ENCODE measurements at regions not wholly inside any gene's neighbourhood (a gene's known extent, or its start where the extent isn't known, plus 50 kb on each side); places are given as distances from the start of the nearest gene placed in this dataset.

DNA sequence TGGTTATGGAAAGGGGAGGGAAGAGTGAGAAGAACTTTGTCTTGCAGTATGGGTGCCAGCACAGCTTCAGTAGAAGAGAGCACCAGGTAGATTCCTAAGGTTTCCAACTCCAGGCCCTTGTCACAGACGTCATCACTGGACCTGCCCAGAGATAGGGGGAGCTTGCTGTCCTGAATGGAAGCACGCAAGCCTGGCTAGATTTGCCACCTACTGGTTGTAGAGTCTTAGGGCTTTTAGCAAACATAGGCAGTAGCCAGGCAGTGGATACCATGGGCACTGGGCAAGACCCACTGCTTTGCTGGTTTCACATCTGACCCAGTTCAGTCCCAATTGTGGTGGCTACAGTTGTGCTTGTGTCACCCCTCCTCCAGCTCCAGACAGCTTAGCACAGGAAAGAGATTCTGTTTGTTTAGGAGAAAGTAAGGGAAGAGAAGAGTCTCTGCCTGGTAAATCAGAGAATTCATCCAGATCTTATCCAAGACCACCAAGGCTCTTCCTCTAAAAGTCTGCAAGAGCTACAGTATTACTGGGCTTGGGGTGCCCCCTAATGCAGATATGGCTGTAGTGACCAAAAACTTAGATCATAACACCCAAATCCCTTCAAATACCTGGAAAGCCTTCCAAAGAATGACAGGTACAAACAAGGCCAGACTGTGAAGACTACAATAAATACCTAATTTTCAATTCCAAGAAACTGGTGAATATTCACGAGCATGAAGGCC, 158.9 kb downstream of the HINT1 start:
- TF ChIP-seq, protein P1, sequence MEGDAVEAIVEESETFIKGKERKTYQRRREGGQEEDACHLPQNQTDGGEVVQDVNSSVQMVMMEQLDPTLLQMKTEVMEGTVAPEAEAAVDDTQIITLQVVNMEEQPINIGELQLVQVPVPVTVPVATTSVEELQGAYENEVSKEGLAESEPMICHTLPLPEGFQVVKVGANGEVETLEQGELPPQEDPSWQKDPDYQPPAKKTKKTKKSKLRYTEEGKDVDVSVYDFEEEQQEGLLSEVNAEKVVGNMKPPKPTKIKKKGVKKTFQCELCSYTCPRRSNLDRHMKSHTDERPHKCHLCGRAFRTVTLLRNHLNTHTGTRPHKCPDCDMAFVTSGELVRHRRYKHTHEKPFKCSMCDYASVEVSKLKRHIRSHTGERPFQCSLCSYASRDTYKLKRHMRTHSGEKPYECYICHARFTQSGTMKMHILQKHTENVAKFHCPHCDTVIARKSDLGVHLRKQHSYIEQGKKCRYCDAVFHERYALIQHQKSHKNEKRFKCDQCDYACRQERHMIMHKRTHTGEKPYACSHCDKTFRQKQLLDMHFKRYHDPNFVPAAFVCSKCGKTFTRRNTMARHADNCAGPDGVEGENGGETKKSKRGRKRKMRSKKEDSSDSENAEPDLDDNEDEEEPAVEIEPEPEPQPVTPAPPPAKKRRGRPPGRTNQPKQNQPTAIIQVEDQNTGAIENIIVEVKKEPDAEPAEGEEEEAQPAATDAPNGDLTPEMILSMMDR (conservative IDR thresholded peaks at IDR 0.05; ENCODE audit: low read depth in 2 of 2): peak; percentile 56 to 69
- TF ChIP-seq JUNB (IDR thresholded peaks at IDR 0.05; ENCODE audit: unreplicated experiment) (no peak), EZH2 (IDR thresholded peaks at IDR 0.05; ENCODE audit: low read depth, unreplicated experiment) (no peak), EZH2phosphoT487 (IDR thresholded peaks at IDR 0.05; ENCODE audit: unreplicated experiment) (no peak), POLR2AphosphoS5 (IDR thresholded peaks at IDR 0.05; ENCODE audit: low read depth) (no peak), CREB1 (CRISPR knock-in tag; IDR thresholded peaks at IDR 0.05; ENCODE audit: low read depth) (no peak)
- TF ChIP-seq, protein P2, sequence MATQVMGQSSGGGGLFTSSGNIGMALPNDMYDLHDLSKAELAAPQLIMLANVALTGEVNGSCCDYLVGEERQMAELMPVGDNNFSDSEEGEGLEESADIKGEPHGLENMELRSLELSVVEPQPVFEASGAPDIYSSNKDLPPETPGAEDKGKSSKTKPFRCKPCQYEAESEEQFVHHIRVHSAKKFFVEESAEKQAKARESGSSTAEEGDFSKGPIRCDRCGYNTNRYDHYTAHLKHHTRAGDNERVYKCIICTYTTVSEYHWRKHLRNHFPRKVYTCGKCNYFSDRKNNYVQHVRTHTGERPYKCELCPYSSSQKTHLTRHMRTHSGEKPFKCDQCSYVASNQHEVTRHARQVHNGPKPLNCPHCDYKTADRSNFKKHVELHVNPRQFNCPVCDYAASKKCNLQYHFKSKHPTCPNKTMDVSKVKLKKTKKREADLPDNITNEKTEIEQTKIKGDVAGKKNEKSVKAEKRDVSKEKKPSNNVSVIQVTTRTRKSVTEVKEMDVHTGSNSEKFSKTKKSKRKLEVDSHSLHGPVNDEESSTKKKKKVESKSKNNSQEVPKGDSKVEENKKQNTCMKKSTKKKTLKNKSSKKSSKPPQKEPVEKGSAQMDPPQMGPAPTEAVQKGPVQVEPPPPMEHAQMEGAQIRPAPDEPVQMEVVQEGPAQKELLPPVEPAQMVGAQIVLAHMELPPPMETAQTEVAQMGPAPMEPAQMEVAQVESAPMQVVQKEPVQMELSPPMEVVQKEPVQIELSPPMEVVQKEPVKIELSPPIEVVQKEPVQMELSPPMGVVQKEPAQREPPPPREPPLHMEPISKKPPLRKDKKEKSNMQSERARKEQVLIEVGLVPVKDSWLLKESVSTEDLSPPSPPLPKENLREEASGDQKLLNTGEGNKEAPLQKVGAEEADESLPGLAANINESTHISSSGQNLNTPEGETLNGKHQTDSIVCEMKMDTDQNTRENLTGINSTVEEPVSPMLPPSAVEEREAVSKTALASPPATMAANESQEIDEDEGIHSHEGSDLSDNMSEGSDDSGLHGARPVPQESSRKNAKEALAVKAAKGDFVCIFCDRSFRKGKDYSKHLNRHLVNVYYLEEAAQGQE (IDR thresholded peaks at IDR 0.05; ENCODE audit: unreplicated experiment): no peak
- TF ChIP-seq, protein P3, sequence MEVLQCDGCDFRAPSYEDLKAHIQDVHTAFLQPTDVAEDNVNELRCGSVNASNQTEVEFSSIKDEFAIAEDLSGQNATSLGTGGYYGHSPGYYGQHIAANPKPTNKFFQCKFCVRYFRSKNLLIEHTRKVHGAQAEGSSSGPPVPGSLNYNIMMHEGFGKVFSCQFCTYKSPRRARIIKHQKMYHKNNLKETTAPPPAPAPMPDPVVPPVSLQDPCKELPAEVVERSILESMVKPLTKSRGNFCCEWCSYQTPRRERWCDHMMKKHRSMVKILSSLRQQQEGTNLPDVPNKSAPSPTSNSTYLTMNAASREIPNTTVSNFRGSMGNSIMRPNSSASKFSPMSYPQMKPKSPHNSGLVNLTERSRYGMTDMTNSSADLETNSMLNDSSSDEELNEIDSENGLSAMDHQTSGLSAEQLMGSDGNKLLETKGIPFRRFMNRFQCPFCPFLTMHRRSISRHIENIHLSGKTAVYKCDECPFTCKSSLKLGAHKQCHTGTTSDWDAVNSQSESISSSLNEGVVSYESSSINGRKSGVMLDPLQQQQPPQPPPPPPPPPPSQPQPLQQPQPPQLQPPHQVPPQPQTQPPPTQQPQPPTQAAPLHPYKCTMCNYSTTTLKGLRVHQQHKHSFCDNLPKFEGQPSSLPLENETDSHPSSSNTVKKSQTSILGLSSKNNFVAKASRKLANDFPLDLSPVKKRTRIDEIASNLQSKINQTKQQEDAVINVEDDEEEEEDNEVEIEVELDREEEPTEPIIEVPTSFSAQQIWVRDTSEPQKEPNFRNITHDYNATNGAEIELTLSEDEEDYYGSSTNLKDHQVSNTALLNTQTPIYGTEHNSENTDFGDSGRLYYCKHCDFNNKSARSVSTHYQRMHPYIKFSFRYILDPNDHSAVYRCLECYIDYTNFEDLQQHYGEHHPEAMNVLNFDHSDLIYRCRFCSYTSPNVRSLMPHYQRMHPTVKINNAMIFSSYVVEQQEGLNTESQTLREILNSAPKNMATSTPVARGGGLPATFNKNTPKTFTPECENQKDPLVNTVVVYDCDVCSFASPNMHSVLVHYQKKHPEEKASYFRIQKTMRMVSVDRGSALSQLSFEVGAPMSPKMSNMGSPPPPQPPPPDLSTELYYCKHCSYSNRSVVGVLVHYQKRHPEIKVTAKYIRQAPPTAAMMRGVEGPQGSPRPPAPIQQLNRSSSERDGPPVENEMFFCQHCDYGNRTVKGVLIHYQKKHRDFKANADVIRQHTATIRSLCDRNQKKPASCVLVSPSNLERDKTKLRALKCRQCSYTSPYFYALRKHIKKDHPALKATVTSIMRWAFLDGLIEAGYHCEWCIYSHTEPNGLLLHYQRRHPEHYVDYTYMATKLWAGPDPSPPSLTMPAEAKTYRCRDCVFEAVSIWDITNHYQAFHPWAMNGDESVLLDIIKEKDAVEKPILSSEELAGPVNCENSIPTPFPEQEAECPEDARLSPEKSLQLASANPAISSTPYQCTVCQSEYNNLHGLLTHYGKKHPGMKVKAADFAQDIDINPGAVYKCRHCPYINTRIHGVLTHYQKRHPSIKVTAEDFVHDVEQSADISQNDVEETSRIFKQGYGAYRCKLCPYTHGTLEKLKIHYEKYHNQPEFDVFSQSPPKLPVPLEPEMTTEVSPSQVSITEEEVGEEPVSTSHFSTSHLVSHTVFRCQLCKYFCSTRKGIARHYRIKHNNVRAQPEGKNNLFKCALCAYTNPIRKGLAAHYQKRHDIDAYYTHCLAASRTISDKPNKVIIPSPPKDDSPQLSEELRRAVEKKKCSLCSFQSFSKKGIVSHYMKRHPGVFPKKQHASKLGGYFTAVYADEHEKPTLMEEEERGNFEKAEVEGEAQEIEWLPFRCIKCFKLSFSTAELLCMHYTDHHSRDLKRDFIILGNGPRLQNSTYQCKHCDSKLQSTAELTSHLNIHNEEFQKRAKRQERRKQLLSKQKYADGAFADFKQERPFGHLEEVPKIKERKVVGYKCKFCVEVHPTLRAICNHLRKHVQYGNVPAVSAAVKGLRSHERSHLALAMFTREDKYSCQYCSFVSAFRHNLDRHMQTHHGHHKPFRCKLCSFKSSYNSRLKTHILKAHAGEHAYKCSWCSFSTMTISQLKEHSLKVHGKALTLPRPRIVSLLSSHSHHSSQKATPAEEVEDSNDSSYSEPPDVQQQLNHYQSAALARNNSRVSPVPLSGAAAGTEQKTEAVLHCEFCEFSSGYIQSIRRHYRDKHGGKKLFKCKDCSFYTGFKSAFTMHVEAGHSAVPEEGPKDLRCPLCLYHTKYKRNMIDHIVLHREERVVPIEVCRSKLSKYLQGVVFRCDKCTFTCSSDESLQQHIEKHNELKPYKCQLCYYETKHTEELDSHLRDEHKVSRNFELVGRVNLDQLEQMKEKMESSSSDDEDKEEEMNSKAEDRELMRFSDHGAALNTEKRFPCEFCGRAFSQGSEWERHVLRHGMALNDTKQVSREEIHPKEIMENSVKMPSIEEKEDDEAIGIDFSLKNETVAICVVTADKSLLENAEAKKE (CRISPR knock-in tag; IDR thresholded peaks at IDR 0.05): no peak

All from GM23338 (cell line).